GM18520 (cell line): ENCODE measurements at regions not wholly inside any gene's neighbourhood (a gene's known extent, or its start where the extent isn't known, plus 50 kb on each side); places are given as distances from the start of the nearest gene placed in this dataset.

Experiments used
- ATAC-seq: cut with Tn5 transposase; IDR thresholded peaks from one replicate; pipeline ENCODE4 v1.9.1; 2021; ENCODE audit not compliant: unreplicated experiment

DNA sequence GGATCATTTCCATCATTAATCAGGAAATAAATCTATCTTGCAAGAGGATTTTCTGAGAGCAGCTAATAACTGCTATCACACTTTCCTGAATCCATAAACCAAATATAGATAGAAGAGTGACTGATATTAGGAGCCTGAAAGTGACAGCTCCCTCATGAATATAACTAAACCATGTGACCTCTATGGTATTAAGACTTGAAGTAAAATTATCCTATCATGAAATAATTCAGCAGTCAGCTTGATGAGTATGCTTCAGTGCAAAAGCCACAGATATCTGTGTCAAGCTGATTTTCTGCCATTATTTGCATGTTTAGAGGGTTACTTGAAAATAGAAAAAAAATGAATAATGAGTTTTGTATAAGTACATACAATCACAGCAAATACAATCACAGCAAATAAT is 80.1 kb upstream of the PPP1R3A start:
- no peak for ATAC-seq

DNA sequence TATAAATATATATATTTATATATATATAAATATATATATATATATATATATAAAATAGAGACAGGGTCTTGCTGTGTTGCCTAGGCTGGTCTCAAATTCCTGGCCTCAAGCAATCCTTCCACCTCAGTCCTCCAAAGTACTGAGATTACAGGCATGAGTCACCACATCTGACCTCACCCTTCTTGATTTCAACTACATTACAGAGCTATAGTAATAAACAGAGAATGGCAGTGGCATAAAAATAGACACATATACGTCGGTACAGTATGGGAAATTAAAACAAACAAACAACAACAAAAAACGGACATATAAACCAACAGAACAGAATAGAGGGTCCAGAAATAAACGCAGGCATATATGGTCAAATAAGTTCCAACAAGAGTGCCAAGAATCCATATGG is 77.6 kb upstream of the PPP1R3A start:
- ATAC-seq: no peak

DNA sequence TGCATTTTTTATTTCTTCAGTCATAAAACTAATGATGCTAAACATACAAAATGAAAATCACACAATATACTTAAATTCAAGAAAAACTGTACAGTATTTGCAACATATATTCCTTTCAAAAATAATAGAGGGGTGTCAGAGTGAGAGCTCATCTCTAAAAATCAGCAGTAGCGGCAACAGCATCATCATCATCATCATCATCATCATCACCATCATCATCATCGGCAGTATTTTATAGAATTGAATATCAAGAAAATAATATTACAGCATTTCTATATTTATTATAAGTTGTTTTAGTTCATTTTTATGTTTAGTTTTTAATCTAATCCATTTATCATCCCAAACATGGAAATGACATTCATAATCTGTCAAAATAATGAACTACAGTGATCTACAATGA is 67.4 kb upstream of the PPP1R3A start:
- no peak for ATAC-seq

DNA sequence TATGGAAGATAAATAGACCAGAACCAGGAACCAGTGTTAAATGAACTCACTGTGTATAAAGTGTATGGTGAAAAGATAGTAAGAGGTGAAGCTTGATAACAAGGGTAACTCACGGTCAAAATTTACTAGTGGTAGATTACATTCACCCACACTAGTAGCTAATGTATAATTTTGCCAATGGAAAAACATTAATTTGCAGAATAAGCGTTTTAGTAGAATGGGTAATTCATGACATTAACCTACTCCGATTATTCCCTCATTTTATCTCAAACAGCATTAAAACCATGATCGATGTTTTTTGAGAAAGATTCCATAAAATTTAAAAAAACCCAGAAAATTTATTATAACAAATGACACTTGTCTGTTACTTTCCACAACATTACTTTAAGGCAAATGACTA is 57.7 kb upstream of the PPP1R3A start:
- ATAC-seq: no peak

DNA sequence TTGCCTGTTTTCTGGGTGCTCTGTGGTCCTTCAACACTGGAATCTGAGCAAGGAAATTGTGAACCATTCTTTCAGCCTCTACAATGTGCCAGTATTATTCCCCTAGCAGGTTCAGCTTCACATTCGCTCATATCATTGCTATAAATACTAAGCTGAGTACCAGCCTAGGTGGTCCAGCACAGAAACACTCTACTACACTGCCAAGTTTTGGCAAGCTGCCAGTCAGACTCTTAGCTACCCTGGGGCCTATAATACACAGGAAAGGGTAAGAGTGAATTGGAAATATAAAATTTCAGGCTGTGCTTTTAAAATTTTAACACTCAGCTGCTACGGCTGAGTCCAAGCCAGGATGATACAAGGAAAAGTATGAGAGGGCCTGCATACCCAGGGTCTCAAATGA is 49.9 kb upstream of the PPP1R3A start:
- ATAC-seq: no peak
